Ovary (tissue), 3 donors: ENCODE measurements at regions not wholly inside any gene's neighbourhood (a gene's known extent, or its start where the extent isn't known, plus 50 kb on each side); places are given as distances from the start of the nearest gene placed in this dataset.

Experiments used
- EP300 ChIP-seq: sonication (generic); formaldehyde crosslinking; IDR thresholded peaks from one replicate; pipeline ENCODE4 v1.6.1; 2017; ENCODE audit warnings: antibody characterized with exemption
- TF ChIP-seq, protein P1 (sequence below), 3 donors: fragments of 450-650 bp in 2 of 3; fragments of 200-600 bp in 1 of 3; IDR thresholded peaks; one replicate each; pipeline versions ENCODE4 v1.5.1 to v1.8.0; 2016 to 2022; ENCODE audit warnings: antibody characterized with exemption in 3 of 3, mild to moderate bottlenecking in 1 of 3
- donor health status: DM: no; HTN: no; CAD: no.

- TF ChIP-seq, protein P1, sequence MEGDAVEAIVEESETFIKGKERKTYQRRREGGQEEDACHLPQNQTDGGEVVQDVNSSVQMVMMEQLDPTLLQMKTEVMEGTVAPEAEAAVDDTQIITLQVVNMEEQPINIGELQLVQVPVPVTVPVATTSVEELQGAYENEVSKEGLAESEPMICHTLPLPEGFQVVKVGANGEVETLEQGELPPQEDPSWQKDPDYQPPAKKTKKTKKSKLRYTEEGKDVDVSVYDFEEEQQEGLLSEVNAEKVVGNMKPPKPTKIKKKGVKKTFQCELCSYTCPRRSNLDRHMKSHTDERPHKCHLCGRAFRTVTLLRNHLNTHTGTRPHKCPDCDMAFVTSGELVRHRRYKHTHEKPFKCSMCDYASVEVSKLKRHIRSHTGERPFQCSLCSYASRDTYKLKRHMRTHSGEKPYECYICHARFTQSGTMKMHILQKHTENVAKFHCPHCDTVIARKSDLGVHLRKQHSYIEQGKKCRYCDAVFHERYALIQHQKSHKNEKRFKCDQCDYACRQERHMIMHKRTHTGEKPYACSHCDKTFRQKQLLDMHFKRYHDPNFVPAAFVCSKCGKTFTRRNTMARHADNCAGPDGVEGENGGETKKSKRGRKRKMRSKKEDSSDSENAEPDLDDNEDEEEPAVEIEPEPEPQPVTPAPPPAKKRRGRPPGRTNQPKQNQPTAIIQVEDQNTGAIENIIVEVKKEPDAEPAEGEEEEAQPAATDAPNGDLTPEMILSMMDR (IDR thresholded peaks at IDR 0.05): no peak
- TF ChIP-seq EP300: no peak
These were observed 240.6 kb upstream of the DGKB start for GRCh38 chr7:15143121-15143520.
